GM19240 (cell line): ENCODE measurements at regions not wholly inside any gene's neighbourhood (a gene's known extent, or its start where the extent isn't known, plus 50 kb on each side); places are given as distances from the start of the nearest gene placed in this dataset.

Source experiments
- DNase-seq: peaks from one replicate; pipeline ENCODE4 v3.0.0; 2011; ENCODE audit warnings: low spot score; ENCODE audit not compliant: insufficient read length

DNA sequence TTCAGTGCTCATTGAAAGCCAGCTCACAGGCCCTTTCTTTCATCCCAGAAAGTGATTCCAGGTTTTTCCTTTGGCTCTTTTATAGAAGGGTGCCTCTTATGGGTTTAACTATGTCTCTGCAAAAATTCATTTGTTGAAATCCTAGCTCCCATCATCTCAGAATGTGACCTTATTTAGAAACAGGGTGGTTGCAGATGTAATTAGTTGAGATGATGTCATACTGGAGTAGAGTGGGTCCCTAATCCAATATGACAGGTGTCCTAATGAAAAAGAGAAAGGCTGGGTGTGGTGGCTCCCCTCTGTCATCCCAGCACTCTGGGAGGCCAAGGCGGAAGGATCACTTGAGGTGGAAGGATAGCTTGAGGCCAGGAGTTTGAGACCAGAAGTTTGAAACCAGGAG lies 64.2 kb upstream of the FAM20A start:
- DNase-seq, result no peak

DNA sequence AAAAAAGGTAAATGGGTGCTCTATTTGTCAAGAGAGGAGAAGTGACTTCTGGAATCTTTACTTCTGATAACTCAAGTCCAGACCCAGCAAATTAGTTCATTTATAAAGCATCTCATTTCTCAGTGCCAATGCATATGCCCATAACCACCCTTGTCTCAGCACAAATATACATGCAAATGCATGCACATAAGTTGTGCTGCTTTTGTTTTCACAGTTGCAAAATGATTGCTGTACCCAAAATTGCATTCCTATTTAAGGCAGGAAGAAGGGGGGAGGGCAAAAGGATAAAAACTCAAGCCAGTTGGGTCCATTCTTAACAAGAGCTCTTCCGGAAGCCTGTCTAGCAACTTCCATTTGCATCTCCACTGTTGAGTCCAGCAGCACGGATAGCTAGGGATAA lies 61.3 kb upstream of the FAM20A start:
- DNase-seq, result no peak

DNA sequence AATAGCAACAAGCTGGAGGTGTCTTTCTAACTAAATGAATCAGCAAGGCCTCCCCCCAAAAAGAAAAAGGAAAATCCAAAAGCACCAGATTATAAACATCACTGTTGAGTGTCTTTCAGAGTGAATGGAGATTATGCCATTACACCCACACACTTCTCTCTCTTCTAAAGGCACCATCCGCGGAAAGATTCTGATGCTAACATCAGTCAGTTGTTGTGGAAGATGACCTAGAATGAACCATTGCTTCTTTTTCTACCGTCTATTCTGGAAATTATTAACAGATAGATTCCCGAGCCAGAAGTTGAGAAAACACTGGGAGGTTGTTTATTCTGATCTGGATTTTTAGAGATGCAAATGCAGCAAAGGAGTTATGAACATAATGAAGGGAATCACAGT lies 60.9 kb upstream of the FAM20A start:
- DNase-seq, result no peak

DNA sequence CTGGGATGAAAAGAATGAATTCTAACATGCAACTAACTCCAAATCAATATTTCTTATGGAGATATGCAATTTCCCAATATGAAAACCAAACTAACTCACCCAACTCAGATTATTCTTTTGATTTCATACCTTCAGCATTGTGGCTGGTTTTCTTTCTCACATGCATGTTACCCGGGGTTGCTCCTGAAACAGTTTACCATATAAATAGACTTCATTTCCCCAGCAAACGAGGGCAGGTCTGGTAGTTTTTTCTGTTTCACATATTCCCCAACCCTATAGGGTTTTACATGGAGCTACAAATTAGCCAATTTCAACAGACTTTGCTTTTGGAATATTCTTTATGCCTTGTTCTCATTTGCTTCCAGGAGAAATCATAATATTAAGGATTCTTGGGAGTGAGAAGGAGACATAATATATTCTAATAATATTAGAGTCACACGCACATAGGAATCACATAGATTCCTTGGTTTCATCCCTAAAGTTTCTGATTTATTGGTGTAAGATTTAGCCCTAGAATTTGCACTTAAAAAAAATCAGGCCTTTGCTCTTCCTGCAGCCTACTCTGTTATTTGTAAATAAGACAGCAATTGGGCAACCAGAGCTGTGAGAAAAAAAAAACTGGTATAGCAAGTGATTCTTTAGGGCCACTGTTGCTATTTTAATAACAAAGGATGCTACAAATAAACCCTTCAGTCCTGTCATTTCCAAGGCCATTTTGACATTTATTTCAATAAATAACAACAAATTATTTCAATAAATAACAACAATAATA lies 60.3 kb upstream of the FAM20A start:
- no peak for DNase-seq

DNA sequence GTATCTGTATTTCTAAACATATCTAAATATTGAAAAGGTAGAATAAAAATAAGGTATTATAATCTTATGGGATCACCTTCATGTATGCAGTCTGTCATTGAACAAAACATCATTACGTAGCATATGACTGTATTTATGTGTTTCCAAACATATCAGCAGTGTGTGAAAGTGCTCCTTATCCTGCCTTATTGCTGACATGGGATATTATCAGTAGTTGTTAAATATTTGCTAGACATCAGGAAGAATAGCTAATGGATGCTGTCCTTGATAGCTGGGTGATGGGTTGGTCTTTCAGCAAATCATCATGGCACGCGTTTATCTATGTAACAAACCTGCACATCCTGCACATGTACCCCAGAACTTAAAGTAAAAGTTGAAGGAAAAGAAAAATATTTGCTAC lies 59.1 kb upstream of the FAM20A start:
- DNase-seq, result no peak

DNA sequence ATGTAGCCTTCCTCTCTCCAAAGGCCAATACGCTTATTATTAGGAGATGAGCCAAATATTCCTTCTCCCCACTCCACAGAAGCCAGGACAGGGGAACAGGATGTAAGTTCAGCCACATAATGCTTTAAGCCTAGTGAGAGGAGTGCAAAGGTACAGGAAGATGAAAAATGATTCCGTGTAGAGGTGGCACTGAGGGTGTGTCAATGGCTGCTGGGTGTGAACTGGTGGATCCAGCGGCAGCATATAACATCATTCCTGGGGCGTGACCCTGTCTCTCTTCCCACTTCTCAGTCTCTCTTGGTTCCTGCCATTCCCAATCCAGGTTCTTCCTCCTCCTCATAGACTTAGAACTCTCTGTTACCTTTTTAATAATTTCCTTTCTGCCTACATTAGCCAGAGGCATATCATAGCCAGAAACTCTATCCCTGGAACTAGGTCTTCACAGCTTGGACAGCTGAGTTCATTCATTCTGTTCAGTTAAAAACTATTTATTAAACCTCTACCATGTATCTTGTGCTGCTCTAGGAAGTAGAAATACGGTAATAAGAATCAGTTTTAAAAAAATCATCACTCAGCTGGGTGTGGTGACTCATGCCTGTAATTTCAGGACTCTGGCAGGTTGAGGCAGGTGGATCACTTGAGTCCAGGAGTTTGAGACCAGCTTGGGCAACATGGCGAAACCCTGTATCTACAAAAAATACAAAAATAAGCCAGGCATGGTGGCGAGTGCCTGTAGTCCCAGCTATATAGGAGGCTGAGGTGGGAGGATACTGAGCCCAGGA lies 58.0 kb upstream of the FAM20A start:
- DNase-seq, result no peak

DNA sequence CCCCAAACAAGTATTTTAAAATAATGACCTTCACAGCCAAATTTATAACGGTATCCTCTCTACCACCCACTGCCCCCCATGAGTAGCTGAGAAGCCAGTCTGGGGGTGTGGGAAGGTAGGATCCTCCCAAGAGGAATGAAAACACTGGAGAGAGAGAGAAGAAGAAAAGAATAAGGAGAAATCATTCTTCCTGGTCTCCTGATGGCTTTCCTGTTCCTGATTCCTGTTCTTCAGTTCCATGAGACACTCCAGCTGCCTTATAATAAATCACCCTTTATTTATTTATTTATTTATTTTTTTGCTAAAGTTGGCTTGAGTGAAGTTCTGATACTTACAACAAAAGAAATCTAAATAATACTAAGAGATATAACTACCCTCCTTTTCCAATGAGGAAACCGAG lies 56.4 kb upstream of the FAM20A start:
- DNase-seq, result no peak

DNA sequence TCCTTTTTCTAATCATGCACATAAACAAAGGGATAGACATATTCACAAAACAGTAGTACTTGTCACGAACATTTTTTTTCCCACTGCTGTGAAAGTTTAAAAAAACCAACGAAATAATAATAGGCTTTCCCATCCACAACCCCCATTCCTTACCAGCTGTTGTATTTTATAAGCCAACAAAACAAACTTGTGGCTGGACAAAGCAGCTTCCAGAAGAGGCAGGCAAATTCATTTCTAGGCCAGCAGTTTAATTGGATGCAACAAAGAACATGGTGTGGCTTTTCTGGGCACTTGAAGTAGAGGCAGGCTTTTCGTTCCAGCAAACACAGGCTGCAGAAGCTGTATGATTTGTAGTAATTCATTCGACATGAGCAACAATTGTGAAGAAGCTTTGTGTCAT lies 56.0 kb upstream of the FAM20A start:
- no peak for DNase-seq

DNA sequence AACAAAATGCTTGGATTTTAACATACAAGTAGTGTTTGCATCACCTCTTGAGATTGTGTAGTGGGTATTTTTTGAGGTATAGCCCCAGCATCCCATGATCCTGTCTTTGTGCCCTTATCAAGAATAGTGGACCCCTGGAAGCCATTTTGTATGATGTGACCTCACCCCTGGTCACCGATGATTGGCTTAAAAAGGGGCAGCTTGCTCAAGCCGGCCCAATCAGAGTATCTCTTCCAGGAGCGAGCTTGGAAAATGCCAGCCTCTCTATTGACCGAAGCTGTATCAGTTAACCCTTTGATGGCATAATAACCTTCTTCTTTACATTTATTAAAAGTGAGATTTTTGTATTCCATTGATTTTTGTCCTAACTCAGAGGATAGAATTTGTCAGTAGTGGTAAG lies 55.5 kb upstream of the FAM20A start:
- DNase-seq, result no peak
